ENCODE measurements at regions not wholly inside any gene's neighbourhood (a gene's known extent, or its start where the extent isn't known, plus 50 kb on each side); places are given as distances from the start of the nearest gene placed in this dataset.

DNA sequence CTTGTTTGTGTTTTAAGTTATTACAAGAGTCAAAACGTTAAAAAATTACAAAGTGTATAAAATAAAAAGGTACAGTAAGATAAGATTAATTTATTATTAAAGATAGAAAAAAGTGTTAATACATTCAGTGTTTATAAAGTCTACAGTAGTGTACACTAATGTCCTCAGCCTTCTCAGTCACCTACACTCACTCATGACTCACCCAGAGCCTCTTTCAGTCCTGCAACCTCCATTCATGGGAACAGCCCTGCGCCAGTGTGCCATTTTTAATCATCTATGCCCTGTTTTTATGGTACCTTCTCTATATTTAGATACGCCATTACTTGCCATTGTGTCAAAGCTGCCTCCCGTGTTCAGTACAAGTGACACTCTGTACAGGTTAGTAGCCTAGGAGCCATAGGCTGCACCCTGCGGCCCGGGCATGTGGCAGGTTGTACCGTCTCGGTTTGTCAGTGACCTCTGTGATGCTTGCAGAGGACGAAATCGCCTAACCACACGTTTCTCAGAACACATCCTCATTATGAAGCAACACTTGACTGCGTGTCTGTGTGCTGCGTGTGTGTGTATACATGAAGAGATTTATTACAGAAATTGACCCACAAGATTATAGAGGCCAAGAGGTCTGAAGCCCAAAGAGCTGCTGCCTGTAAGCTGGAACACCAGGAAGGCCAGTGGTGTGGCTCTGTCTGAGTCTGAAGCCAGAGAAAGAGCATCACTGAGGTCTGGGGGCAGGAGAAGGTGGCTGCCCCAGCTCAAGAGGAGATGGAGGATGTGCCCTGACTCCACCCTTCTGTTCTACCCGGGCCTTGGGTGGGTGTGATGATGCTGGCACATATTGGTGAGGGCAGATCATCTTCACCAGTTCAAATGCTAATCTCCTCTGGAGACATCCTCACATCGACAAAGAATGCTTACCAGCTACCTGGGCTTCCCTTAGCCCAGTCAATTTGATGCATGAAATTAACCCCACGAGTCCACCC is 116.6 kb upstream of the C14orf180 start:
- no peak for DNase-seq (ENCODE audit: low read depth in 2 of 2)

DNA sequence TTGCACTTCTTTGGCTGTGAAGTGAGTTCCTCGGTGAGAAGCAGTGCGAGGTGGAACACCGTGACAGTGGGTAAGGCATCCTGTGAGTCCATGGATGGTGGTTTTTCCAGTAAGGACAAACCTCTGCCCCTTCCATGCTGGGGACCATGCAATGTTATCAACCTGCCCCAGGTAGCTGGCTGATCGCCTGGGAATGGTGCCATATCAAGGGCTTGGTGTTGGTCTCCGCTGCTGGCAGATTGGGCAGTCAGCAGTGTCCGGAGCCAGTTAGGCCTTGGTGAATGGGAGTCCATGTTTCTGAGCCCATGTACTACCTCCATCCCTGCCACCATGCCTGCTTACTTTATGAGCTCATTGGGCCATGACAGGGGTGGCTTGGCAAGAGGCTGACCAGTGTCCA is 114.7 kb upstream of the C14orf180 start:
- no peak for DNase-seq (ENCODE audit: low read depth in 2 of 2)

DNA sequence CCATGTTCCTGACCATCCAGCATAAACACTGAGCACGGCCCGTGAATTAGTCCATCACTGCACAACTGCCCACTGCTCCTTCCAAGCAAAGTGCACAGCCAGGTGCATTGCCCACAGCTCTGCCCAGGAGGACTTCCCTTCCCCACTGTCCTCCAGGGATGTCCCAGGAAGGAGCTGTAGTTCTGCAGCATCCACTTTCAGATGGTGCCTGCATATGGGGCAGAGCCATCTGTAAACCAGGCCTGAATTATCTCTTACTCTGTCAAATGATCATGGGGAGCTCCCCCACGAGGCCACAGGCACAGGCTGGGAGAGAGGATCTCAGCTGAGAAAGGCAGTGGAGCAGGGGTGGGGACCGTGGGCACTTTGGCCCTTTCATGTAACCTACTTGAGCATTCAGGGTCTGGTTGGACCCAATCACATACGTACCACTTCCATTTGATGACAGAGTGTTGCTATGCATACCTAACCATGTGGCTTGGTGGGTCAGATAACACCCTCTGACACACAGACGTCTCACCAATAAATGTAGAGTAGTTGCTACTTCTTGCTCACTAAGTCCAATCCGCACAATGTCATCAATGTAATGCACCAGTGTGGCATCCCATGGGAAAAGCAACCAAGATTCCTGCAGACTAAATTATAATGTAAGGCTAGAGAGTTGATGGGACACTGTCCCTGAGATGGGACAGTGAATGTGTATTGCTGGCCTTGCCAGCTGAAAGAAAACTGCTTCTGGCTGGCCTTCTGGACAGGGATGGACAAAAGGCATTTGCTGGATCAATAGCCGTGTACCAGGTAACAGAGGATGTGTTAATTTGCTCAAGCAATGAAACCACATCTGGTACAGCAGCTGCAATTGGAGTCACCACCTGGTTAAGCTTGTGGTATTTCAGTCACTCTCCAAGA is 113.8 kb upstream of the C14orf180 start:
- DNase-seq (ENCODE audit: low read depth in 2 of 2): no peak

DNA sequence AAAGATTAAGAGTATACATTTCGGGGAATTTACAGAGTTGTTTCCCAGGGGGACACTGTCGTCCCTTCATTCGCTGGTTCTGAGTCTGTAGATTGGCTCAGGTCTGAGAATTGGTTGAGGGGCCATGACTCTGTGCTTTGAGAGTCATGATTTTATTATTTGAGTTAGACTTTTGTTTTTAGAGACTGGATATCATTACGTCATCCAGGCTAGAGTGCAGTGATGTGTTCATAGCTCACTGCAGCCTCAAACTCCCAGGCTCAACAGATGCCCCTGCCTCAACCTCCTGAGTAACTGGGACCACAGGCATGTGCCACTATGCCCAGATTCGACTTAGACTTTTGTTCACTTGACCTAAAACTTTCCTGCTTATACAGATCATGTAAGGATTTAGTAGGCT is 112.3 kb upstream of the C14orf180 start:
- DNase-seq (ENCODE audit: low read depth in 2 of 2): no peak

DNA sequence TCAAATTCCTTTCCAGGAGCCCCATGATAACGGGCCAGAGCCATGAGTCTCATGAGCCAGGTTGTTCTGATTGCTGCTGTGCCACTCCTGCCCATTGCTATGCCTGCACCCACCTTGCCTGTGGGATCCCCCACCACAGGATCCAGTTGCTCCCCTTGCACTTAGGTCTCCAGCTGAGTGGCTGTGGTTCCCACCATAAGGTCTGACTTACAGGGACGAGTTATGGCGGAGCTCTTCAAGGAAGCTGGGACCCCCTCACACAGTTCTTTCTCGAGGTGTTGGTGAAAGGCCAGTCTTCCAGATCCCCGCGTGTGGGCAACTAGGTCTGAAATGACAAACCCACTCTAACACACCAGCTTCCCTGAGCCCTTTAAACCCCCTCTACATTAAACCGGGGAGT is 111.9 kb upstream of the C14orf180 start:
- no peak for DNase-seq (ENCODE audit: low read depth in 2 of 2)

DNA sequence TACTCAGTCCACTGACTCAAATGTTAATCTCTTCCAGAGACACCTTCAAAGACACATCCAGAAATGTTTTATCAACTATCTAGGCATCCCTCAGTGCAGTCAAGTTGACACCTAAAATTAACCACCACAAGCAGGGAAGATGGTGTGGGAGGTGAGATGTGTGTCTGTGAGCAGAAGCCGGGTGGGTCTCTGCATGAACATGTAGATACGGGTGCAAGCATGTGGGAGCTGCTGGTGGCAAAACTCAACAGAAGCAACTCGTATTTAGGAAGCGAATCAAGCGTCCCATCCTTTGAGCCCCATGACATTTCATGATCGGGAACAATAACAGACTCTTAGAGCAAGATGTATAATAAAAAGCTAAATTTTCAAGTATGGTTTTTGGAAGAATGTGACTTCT is 110.0 kb upstream of the C14orf180 start:
- no peak for DNase-seq (ENCODE audit: low read depth in 2 of 2)

DNA sequence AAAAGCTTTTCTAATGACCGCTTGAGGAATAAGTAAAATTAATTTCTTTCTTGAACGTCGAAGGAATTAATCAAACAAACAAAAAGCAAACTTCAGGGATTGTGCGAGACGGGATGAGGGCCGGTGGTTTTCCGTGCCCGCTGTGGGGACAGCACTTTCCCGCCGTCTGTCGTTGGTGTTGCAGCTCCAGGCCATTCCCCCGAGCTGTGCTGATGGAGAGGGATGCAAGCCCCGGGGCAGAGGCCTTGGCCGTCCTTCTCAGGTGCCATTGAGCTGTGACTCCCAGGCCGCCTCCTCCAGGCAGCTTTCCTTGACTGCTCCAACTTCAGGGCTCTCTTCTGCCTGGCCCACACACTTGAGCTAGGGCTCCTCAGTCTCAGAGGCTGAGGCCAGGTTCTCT is 109.0 kb upstream of the C14orf180 start:
- no peak for DNase-seq (ENCODE audit: low read depth in 2 of 2)

DNA sequence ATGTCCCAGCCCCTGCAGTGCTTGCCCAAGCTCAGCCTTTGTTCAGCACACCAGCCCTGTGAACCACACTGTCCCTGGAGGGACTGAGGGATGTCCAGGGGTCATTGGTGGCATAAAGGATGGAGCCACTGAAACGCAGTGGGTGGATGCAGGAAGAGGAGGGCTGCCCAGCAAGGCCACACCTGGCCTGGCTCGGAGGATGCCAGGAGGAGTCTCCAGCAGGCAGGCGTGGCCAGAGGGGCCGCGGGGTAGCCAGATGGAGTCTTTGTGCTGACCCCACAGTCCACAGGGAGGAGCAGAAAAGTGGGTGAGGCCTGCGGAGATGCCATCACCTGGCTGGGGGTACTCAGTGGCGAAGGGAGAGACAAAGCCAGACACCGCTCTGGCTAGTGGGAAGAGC is 108.5 kb upstream of the C14orf180 start:
- DNase-seq (ENCODE audit: low read depth in 2 of 2): no peak

DNA sequence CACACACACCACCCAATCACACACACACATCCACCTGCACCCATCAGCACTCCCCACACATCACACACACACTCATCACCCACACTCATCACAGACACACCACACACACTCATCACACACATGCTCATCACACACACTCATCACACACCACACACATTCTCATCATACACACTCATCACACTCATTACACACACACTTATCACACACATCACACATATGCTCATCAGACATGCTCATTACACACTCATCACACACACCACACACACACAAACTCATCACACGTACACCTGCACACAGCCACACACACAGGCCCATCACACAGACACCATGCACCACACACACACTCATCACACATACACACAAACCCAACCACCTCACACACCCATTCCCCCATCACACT is 107.5 kb upstream of the C14orf180 start:
- DNase-seq (ENCODE audit: low read depth in 2 of 2): no peak

DNA sequence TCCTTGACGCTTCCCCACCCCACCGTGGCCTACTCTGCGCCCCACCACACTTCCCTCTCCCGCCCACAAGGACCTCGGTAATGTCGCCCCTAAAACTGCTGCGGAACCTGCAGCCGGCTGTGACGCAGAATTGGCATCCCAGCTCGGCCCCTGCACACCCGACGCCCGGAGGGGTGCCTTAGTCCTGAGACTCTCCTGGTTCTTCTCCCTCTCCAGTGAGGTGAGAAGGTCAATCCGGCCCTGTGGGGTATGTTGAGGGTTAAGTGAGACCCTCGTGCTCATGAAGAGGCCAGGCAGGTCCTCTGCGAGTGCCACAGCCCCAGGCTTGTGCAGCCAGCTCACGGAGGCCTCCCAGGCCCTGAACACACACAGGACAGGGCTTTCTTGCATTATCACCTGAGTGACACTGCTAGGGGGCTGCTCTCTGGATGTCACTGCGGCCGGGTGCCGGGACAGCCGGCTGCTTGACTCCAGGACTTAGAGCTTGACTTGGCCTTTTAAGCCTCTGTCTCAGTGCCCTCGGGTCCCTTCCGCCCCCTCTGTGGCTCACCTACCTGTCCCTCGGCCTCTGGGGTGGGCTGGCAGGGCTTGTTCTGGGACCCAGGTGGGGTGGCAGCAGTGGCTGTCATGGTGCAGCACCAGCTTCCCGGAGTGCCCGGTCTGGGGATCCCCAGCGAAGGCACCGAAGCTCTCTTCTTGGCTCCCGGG is 106.9 kb upstream of the C14orf180 start:
- no peak for DNase-seq (ENCODE audit: low read depth in 2 of 2)

DNA sequence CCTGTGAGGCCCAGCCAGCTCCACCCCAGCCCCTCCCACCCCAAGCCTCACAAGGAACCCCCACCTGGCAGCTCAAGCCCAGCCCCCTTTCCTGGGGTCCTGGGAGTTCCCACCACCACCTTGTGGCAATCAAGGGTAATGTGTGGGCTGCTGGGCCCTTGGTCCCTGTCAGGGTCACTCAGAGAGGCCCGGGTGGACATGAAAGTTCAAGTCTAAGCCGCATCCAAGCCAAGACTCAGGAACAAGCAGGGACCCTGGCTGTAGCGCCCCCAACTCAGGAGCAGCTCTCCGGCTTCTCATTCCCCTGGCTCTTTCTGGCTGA is 106.4 kb upstream of the C14orf180 start:
- no peak for DNase-seq (ENCODE audit: low read depth in 2 of 2)

DNA sequence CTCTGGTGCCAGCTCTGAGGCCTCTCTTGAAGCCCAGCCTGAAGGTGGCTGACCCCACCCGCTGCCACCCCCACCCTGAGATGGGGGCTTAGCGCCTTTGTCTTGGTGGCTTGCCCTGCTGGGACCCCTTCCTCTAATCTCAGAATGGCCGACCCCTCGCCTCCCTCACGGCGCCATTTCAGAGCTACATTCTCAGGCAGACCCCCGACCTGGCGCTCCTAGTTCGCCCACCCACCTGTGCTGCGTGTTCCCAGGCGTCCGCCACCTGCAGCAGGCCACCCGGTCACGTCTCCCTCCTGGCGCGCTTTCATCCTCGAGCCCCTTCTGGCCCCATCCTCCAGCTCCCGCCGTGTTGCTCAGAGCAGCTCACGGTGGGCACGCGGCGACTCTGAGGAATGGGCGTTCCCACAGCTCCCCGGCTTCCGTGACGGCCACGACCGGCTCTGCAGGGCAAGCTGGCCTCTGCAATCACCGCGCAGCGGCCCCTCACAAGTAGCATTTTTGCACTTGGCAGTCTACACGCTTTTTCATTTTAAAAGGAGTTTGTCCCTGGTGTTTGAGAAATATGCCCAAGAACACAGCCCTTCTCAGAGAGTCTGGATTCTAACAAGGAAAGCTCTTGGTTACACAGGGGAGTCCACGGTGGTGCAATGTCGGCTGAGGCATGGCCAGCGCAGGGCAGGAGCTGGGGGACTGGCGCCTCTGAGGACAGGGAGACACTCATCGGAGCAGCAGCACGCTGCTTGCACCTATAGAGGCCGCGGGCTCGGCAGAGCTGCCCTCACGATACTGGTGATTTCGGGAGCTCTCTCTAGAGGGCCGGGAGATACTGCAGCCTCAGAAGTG is 105.7 kb upstream of the C14orf180 start:
- DNase-seq (ENCODE audit: low read depth in 2 of 2): no peak

DNA sequence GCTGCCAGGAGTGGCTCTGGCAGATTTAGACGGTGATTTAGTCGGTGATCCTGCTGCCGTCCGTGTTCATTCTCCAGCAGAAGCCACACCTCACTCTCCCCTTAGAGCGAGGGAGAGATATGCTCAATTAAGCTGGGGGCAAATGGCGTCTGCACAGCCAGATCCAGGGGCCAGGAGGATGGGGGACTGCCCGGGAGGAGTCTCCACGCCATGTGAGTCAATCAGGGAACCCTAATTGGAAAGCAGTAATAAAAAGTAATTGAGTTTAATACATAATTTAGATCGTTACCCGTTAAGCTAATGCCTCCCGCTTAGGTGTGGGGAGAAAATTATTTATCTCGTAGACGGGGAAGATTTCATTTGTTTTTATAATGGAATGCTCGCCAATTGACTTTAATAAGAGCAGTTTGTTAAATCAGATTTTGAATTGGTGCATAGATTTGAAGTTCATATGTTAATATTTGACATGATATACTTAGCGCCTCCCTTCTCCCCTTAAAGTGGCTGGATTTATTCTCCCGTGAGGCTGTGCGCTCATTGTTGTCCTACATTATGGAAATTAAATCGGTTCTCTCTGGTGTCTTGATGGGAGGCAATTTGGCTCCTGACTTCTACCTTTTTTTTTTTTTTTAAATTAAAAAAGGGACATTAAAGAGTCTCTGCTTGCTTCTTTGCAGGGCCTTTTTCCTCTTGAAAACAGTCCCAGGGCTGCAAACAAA is 104.9 kb upstream of the C14orf180 start:
- DNase-seq (ENCODE audit: low read depth in 2 of 2): no peak

DNA sequence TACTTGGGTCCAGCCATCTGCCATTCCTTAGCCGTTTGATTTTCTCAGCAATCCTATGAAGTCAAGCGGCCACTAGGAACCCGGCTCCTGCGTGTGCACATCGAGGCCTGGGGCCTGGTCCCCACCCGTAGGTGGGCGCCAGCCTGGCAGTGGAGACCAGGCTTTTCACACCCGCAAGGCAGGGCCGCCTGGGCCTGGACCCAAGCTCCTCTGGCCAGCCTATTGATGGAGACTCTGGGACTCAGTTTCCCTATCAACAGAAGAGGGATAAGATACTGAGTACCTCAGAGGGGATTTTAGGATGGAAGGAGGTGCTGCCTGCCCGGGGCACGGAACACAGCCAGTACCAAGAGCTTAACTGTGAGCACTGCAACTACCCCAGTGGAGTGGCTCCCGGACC is 104.3 kb upstream of the C14orf180 start:
- no peak for DNase-seq (ENCODE audit: low read depth in 2 of 2)

DNA sequence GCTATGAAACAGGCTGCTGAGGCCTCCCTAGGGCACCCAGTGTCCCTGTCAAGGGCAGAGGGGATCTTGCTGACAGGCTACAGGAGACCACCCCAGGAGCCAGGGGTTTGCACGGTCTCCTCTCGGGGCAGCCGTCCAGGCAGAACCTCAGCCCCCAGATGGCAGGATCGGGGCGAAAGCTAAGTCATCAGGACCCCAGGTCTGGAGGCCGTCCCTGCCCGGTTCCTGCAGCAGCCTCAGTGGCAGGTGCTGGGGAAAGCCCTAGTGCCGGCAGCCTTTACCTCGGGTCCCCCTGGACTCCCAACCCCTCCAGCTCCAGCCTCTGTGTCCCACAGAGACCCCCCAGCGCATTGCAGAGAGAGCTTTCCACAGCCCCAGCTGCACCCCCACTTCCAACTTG is 103.8 kb upstream of the C14orf180 start:
- no peak for DNase-seq (ENCODE audit: low read depth in 2 of 2)

DNA sequence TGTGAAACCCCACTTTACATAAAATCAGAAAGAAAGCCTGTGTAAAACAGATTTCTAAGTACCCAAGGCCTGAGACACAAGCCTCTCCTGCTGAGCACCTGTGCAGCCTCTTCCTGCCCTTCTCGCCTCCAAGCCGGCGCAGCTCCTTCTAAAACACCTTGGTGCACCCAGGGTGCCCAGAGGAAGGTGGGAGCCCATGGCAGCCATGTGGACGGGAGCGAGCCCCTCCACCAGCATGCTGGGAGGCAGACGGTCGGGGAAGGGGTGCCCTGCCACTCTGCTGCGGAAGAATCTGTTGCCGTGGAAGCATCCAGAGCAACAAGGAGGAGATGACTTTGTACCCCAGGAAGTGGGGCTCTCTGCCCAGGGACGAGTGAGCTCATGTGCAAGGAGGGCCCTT is 103.1 kb upstream of the C14orf180 start:
- DNase-seq (ENCODE audit: low read depth in 2 of 2): no peak

DNA sequence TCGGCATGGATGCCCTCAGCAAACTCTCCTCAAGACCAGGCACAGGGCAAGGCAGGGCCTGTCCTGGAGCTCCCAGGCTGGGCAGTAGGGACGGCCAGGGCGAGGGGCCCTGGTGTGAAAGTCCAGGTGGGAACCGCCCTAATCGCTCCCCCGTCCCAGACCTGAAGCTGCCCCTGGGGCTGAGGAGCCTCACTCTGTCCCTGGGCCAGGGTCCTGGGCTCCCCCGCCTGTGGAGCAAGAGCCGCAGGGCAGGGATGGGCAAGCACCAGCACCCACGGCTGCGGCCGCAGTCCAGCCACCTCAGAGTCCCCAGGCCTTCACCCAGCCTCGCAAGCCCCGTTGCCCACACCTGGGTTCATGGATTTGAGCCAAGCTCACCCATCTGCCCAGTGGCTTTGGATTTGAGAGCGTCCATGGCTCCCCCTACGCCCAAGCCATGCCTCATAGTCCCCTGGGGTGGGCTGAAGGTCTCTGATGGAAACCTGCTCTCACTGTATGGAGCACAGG is 102.4 kb upstream of the C14orf180 start:
- no peak for DNase-seq (ENCODE audit: low read depth in 2 of 2)

DNA sequence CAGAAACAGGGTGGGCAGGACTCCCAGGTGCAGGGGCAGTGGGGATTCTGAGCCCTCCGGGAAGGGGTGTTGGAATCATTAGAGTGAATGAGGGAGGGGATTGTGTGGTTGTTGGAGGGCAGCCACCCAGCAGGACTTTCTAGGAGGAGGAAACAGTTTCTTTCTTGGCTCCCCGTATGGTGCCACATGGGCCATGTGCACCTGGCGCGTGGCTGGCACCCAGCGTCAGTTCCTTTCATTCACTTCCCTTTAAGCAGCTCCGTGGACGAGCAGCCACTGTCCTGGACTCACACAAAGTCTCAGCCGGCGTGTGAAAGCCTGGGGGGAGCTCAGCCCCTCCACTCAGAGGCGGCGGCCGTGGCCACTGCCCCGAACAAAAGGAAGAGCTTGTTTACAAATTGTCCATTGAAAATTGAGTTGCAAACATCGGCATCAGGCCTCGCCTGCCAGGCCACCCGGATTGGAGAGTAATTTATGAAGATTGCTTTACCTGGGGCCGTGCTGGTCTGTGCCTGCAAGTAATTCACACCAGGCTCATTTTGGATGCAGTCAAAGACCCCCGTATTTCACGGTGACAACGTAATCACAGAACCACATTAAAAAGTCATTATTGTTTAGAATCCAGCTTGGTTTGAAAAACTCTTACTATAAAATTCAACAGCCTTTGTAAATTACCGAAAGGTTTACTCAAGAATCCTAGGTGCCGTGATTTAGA is 101.7 kb upstream of the C14orf180 start:
- no peak for DNase-seq (ENCODE audit: low read depth in 2 of 2)

DNA sequence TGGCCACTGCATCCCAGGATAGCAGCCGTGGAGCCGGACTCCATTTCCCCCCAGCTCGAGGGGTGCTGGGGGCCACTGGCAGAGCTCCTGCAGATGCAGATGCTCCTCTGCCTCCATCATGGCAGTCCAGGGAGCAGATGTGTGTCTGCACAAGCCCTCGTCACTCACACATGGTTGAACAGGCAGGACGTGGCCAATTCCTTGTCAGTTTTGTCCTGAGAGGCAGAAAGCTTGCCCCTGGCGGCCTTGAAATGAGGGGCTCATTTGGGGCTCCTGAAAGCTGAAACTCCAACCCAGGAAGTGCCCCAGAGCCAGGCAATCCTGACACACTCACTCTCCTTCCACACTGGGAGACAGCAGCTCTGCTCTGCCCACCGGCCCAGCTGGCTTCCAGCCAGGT is 100.9 kb upstream of the C14orf180 start:
- no peak for DNase-seq (ENCODE audit: low read depth in 2 of 2)

DNA sequence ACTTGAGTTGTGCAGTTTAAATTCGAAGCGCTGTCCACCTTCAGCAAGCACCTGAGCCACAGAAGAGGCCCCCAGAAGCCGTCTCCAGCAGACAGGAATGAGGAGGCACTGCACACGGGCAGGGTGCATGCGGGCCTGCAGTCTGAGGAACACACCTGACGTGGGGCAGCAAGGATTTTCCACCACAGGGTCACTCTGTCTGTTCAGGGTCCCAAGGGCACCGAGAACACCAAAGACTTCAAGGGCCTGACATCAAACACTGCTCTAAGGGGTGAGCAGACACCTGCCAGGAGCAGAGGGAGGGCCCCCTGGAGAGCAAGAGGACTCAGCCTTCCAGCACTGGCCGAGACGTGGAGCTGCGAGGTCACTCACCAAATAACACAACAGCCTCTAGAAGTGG is 99.7 kb upstream of the C14orf180 start:
- no peak for DNase-seq (ENCODE audit: low read depth in 2 of 2)
